GM18907 (cell line): ENCODE measurements at regions not wholly inside any gene's neighbourhood (a gene's known extent, or its start where the extent isn't known, plus 50 kb on each side); places are given as distances from the start of the nearest gene placed in this dataset.

Source experiments
- ATAC-seq: cut with Tn5 transposase; IDR thresholded peaks from one replicate; pipeline ENCODE4 v1.9.1; 2021; ENCODE audit warnings: mild to moderate bottlenecking, moderate library complexity; ENCODE audit not compliant: unreplicated experiment

DNA sequence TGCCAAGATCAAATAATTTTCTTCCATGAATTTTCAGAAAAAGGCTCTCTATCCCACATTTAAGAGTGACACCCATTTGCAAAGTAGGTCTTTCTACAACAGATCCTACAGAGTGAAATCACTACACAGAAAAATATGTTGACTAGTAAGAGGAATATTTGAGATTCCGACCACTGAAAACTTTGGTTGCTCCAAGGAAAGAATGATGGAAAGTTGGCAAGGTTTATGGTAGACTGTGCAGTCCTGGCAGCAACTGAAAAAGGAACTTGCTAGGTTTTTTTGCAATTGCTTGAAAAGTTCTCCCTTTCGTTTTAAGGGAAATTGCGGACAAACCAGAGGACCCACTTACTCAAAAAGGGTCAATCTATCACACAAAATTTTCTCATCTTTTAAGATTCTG is 83.1 kb upstream of the TSPAN8 start:
- no peak for ATAC-seq

- no peak for ATAC-seq
These were observed 81.9 kb upstream of the TSPAN8 start for GRCh38 chr12:71239731-71240130.

DNA sequence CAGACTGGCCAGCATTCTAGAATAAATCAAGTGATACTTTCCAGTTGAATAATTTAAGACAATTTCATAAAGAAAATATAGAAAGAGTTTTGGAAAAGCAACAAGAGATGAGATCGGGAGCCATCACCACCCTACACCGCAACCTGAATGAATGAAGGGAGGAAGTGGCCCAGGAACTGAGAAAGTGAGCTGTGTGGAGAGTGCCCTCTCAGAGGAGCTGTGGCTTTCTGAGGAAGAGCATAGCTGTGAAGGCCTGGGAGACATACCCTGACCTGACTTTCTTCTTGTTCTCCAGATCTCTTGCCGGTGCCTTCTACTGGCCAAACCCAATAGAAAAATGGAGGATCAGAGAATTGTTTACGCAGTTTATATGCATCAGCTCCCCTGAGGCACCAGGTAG is 79.3 kb upstream of the TSPAN8 start:
- no peak for ATAC-seq

GRCh38 chr12:71236133-71236660 is 78.4 kb upstream of the TSPAN8 start:
- ATAC-seq: no peak

DNA sequence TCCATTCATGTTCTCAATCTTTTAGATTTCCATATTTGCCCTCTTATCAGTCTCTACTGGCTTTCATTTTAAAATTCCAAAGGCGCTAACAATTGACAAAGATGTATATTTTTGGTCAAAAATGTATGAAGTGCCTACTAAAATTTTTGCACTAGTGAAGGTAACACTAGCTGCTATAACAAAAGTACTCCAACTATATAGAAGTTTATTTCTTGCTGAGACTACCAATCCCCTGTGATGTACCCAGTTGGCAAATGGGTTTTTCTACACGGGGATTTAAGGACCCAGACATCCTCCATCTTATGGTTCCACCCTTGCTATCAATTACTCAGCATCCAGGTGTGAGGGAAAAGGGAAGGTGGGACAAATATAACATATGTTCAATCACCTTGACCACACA is 75.3 kb upstream of the TSPAN8 start:
- no peak for ATAC-seq

DNA sequence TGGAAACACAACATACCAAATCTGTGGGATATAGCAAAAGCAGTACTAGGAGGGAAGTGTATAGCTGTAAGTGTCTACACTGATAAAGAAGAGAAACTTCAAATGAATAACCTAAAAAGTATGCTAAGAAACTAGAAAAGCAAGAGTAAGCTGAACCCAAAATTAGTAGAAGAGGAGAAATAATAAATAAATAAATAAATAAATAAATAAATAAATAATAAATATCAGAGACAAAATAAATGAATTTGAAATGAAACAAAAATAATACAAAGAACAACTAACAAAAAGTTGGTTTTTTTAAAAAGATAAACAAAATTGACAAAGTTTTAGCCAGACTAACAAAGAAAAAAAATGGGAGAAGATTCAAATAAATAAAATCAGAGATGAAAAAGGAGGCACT is 72.7 kb upstream of the TSPAN8 start:
- no peak for ATAC-seq

DNA sequence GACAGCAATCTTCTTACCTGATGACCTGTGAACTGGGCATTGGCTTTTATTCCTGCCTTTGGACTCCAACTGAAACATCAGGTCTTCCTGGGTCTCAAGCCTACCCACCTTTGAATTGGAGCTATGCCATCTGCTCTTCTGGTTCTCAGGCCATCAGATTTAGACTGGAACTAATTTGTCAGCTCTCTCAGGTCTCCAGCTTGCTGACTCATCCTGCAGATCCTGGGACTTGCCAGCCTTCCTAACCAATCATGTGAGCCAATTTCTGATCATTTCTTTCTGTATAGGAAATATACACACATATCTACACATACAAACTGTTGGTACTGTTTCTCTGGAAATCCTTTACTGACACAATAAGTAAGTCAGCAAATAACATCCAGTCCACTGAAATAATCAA is 65.3 kb upstream of the TSPAN8 start:
- no peak for ATAC-seq

DNA sequence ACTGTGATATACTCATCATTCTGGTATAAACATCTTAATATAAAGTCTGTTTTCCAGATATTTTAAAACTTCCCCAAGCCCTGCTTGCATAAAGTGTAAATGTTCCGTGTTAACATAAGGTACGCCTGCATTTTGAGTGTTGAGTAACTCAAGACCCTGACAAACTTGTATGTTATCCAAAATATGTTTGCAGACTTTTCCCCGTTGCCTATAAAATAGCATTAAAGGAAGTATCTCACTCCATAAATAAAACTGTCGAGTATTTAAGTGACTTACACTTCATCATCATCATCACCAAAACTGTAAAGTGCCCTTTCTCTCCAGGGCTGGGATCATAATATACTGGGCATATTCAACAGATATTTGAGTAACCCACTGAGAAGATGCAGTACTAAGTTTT is 64.6 kb upstream of the TSPAN8 start:
- ATAC-seq: no peak

GRCh38 chr12:71220260-71220659 is 62.5 kb upstream of the TSPAN8 start:
- no peak for ATAC-seq

DNA sequence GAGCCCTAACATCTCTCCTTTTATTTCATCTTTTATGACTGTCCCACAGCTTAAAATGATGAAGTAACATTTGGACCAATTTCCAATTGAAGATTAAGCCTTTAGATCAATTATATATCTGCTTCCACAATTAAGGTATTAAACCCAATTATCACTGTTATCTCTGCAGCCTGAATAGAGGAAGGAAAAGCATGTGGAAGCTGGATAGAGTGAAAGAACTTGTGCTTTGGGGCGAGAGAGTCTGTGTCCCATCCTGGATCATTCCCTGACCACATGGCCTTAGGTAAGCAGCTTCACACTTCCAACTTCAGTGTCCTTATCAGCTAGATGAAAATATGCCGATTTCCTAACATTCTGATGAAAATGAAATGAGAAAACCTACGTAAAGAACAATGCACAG is 61.4 kb upstream of the TSPAN8 start:
- no peak for ATAC-seq

DNA sequence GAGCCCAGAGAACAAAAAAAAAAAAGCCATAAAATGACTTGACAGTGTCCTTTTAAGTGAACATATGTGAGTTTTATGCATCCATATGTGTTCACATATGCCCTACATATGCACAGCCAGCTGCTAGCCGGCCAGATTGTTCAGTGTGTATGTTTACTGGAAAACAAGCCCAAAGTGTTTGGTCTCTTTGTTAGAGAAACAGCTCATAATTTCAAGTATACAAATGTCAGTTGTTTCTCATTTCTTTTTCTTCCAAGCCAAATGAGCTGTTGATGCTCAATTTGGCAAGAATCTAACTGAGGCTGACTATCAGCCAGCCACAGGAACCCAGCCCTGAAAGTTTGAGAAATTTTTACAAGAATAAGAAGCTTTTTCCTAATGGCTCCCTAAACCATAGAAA is 60.8 kb upstream of the TSPAN8 start:
- no peak for ATAC-seq

DNA sequence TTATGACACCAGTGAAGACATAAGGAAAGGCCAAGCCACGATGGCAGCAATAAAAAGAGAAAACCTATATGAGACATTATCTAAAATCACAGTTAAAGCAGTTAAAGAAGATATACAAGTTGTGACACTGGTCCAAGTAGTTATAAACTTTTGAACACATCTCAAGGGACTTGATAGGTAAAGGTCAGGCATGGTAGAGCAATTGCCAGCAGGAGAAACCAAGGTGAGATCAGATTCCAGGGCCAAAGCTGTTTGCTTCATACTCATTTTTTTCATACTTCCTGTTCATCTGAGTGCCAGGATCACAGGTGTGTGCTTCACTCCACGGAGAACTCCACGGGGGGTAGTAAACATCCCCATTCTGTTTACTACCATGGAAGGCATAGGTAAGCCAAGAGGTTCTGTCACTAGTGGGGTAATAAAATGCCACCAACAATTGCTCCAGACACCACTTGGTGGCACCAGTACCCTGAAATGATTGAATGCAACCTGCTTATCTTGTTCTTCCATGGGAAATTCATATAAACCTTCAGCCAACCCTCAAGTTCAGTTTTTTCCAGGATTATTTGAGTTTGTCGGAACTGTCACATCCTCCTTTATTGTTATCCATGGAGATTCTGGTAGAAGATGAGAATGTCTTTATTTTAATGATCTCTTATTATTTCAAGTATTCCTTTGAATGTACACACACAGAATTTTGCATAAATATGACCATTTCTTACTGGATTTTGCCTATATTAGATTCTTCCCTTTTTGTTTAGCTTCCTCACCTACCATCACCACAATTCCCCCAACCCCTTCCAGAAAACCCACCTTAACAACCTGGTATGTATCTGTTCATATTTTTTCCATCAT is 59.2 kb upstream of the TSPAN8 start:
- ATAC-seq: peak; percentile 69

- no peak for ATAC-seq
These were observed 56.9 kb upstream of the TSPAN8 start for GRCh38 chr12:71214511-71215285.

- ATAC-seq: no peak
These were observed 50.4 kb upstream of the TSPAN8 start for GRCh38 chr12:71208053-71208685.
